OCI-LY1 (cell line): ENCODE measurements at regions not wholly inside any gene's neighbourhood (a gene's known extent, or its start where the extent isn't known, plus 50 kb on each side); places are given as distances from the start of the nearest gene placed in this dataset.

Experiments used
- H2AFZ ChIP-seq: fragments of 200-600 bp; sonication (generic), shearing (Covaris generic); 2 replicates; pipeline ENCODE4 v1.6.0; 2014; ENCODE audit warnings: antibody characterized with exemption, mild to moderate bottlenecking, low read length
- H3F3A ChIP-seq: fragments of 200-600 bp; sonication (generic), shearing (Covaris generic); 2 replicates; pipeline ENCODE4 v1.6.0; 2014; ENCODE audit warnings: mild to moderate bottlenecking, antibody characterized with exemption, low read length, moderate library complexity; ENCODE audit not compliant: insufficient read depth
- H3K27ac ChIP-seq: fragments of 200-600 bp; sonication (generic); 2 replicates; pipeline ENCODE4 v1.5.1; 2014; ENCODE audit warnings: low read length, mixed run types, mild to moderate bottlenecking, low read depth; ENCODE audit not compliant: poor library complexity, severe bottlenecking
- H3K27me3 ChIP-seq: fragments of 200-600 bp; sonication (generic); 2 replicates; pipeline ENCODE4 v1.6.0; 2014; ENCODE audit warnings: antibody characterized with exemption, mild to moderate bottlenecking, low read length, moderate library complexity; ENCODE audit not compliant: insufficient read depth
- H3K36me3 ChIP-seq: fragments of 200-600 bp; sonication (generic); 2 replicates; pipeline ENCODE4 v1.6.1; 2014; ENCODE audit warnings: mild to moderate bottlenecking, antibody characterized with exemption, low read length, moderate library complexity, mixed read lengths; ENCODE audit not compliant: insufficient read depth
- H3K4me1 ChIP-seq: fragments of 200-600 bp; sonication (generic); 2 replicates; pipeline ENCODE4 v1.5.1; 2014; ENCODE audit warnings: mild to moderate bottlenecking, low read length, moderate library complexity; ENCODE audit not compliant: insufficient read depth, severe bottlenecking
- H3K4me2 ChIP-seq: fragments of 200-600 bp; sonication (generic), shearing (Covaris generic); 2 replicates; pipeline ENCODE4 v1.6.1; 2014; ENCODE audit warnings: low read length
- H3K4me3 ChIP-seq: fragments of 200-600 bp; sonication (generic); 2 replicates; pipeline ENCODE4 v1.5.1; 2014; ENCODE audit warnings: low read length, low read depth, mild to moderate bottlenecking, mixed read lengths; ENCODE audit not compliant: poor library complexity, severe bottlenecking
- H3K79me2 ChIP-seq: fragments of 200-600 bp; shearing (Covaris generic); 2 replicates; pipeline ENCODE4 v1.6.1; 2016; ENCODE audit warnings: mixed run types, low read length, mixed read lengths; ENCODE audit not compliant: insufficient read depth
- H3K9ac ChIP-seq: fragments of 200-600 bp; sonication (generic), shearing (Covaris generic); 2 replicates; pipeline ENCODE4 v1.6.1; 2014; ENCODE audit warnings: mild to moderate bottlenecking, low read length, mixed read lengths
- H3K9me2 ChIP-seq: fragments of 200-600 bp; sonication (generic), shearing (Covaris generic); 2 replicates; pipeline ENCODE4 v1.6.1; 2014; ENCODE audit warnings: low read depth, mild to moderate bottlenecking, low read length, mixed read lengths
- H3K9me3 ChIP-seq: fragments of 200-600 bp; shearing (Covaris generic); 2 replicates; pipeline ENCODE4 v1.6.1; 2014; ENCODE audit warnings: low read length, mixed read lengths
- H4K20me1 ChIP-seq: fragments of 200-600 bp; sonication (generic), shearing (Covaris generic); 2 replicates; pipeline ENCODE4 v1.6.0; 2016; ENCODE audit warnings: mild to moderate bottlenecking, low read length; ENCODE audit not compliant: insufficient read depth
- CTCF ChIP-seq: fragments of 200-600 bp; sonication (generic), shearing (Covaris generic); IDR thresholded peaks from 2 replicates; pipeline ENCODE4 v1.5.1; 2017; ENCODE audit warnings: mild to moderate bottlenecking, antibody characterized with exemption, low read length, moderate library complexity, mixed read lengths
- EZH2 ChIP-seq: fragments of 200-600 bp; sonication (generic), shearing (Covaris generic); IDR thresholded peaks from 2 replicates; pipeline ENCODE4 v1.8.0; 2017; ENCODE audit warnings: borderline replicate concordance, mixed run types, mild to moderate bottlenecking, antibody characterized with exemption, low read length, moderate library complexity, mixed read lengths

- Histone ChIP-seq H3K36me3 (no peaks in the 10 kb centered on the region), H3K79me2 (no peaks in the 10 kb centered on the region), H3K4me3 (no peak overlapping the region), H3K4me2 (no peak overlapping the region), H3K27ac (no peak overlapping the region), H3K9me3 (no peaks in the 10 kb centered on the region), H3K4me1 (no peaks in the 10 kb centered on the region), H3F3A (no peaks in the 10 kb centered on the region), H3K9me2 (no peaks in the 10 kb centered on the region), H4K20me1 (no peaks in the 10 kb centered on the region), H3K27me3 (no peaks in the 10 kb centered on the region), H2AFZ (no peak overlapping the region), H3K9ac (no peak overlapping the region)
- TF ChIP-seq CTCF (no peak), EZH2 (no peak)
Measured at GRCh38 chr4:138632856-138633579, 382.6 kb upstream of the NOCT start.

DNA sequence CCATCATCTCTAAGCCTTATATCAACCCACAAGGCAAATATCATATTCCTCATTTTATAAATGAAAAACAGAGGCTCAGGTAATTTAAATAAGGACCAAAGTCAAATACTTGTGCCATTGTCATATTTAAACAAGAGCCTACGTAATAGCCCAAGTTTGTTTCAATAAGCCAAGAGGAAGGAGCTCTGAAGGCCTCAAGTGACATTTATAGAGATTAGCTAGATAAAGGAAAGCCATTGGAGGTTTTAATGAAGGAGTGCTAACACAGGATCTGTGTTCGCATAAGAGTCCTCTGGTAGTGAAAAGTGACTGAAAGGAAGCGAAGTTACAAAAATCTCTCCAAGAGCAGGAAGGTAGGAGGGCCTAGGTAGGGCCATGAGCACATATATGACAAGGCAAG lies 384.9 kb upstream of the NOCT start:
- no peak overlapping the region for H3K9ac ChIP-seq
- H3K27ac ChIP-seq = no peak overlapping the region
- H3K27me3 ChIP-seq = no peaks in the 10 kb centered on the region
- no peaks in the 10 kb centered on the region for H3K9me2 ChIP-seq
- H3K79me2 ChIP-seq = no peaks in the 10 kb centered on the region
- H3K36me3 ChIP-seq = no peaks in the 10 kb centered on the region
- TF ChIP-seq CTCF (no peak), EZH2 (no peak)
- H3K9me3 ChIP-seq = no peaks in the 10 kb centered on the region
- no peak overlapping the region for H3K4me3 ChIP-seq
- no peak overlapping the region for H2AFZ ChIP-seq
- no peaks in the 10 kb centered on the region for H3F3A ChIP-seq
- H4K20me1 ChIP-seq = no peaks in the 10 kb centered on the region
- no peak overlapping the region for H3K4me2 ChIP-seq
- no peaks in the 10 kb centered on the region for H3K4me1 ChIP-seq

GRCh38 chr4:138629669-138630068 lies 385.9 kb upstream of the NOCT start:
- Histone ChIP-seq H3K9me2 (no peaks in the 10 kb centered on the region), H3F3A (no peaks in the 10 kb centered on the region), H3K27me3 (no peaks in the 10 kb centered on the region), H4K20me1 (no peaks in the 10 kb centered on the region), H3K4me2 (no peak overlapping the region), H3K36me3 (no peaks in the 10 kb centered on the region), H3K9me3 (no peaks in the 10 kb centered on the region), H3K79me2 (no peaks in the 10 kb centered on the region), H2AFZ (no peak overlapping the region), H3K4me1 (no peaks in the 10 kb centered on the region), H3K4me3 (no peak overlapping the region), H3K9ac (no peak overlapping the region), H3K27ac (no peak overlapping the region)
- no peak for TF ChIP-seq EZH2
- TF ChIP-seq CTCF = no peak
